ENCODE measurements at regions not wholly inside any gene's neighbourhood (a gene's known extent, or its start where the extent isn't known, plus 50 kb on each side); places are given as distances from the start of the nearest gene placed in this dataset.

DNA sequence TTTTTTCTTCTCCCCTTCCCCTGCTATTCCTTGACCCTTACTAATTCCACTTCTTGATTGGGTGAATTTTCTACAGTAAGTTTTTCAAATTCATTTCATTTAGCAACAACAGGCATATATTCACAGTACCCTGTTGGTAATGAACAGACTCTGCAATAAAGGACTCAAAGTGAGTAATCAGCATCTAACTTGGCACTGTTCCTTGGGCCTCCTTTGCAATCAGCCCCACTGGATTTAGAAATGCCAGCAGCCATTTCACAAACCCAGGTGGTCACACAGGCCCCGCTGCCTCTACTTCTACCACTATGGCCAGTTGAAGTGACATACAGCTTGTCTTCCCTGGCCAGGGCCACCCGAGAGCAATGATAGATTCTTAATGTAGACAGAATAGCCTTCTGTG, 113.8 kb downstream of the CYB561 start:
- TF ChIP-seq, protein P1, sequence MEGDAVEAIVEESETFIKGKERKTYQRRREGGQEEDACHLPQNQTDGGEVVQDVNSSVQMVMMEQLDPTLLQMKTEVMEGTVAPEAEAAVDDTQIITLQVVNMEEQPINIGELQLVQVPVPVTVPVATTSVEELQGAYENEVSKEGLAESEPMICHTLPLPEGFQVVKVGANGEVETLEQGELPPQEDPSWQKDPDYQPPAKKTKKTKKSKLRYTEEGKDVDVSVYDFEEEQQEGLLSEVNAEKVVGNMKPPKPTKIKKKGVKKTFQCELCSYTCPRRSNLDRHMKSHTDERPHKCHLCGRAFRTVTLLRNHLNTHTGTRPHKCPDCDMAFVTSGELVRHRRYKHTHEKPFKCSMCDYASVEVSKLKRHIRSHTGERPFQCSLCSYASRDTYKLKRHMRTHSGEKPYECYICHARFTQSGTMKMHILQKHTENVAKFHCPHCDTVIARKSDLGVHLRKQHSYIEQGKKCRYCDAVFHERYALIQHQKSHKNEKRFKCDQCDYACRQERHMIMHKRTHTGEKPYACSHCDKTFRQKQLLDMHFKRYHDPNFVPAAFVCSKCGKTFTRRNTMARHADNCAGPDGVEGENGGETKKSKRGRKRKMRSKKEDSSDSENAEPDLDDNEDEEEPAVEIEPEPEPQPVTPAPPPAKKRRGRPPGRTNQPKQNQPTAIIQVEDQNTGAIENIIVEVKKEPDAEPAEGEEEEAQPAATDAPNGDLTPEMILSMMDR (IDR thresholded peaks at IDR 0.05; ENCODE audit: unreplicated experiment), result no peak
- CTCF ChIA-PET, result no interaction called here
- no TSS peak for BruUV-seq (replicated peaks)
- H3K36me3 Mint-ChIP-seq (ENCODE audit: insufficient read depth, unreplicated experiment), result no peaks in the 10 kb centered on the region
- no peak overlapping the region for H3K27ac Mint-ChIP-seq (ENCODE audit: unreplicated experiment)
- no peaks in the 10 kb centered on the region for H3K4me1 Mint-ChIP-seq (ENCODE audit: low read depth, unreplicated experiment)
- no peaks in the 10 kb centered on the region for H3K9me3 Mint-ChIP-seq (ENCODE audit: low read depth, unreplicated experiment)
- no peaks in the 10 kb centered on the region for H3K27me3 Mint-ChIP-seq (ENCODE audit: unreplicated experiment)
- no peak for DNase-seq
- H3K4me3 Mint-ChIP-seq (ENCODE audit: low read depth, unreplicated experiment), result no peak overlapping the region
- intact Hi-C loops (cut with micrococcal nuclease; ENCODE audit: unreplicated experiment), result no loop called here

DNA sequence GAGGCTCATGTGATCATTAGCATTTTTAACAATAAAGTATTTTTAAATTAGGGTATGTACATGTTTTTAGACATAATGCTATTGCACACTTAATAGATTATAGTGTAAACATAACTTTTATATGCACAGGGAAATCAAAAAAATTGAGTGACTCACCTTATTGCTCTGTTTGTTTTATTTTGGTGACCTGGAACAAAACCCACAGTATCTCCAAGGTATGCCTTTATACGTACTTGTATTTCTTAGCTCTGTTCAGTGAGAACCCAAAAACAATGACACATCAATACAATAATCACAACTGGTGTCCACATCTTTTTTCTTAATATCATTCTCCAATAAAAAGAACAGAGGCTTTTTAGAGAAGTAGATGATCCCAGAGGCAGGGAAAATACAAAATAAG, 112.2 kb downstream of the CYB561 start:
- intact Hi-C loops (cut with micrococcal nuclease; ENCODE audit: unreplicated experiment), result no loop called here

DNA sequence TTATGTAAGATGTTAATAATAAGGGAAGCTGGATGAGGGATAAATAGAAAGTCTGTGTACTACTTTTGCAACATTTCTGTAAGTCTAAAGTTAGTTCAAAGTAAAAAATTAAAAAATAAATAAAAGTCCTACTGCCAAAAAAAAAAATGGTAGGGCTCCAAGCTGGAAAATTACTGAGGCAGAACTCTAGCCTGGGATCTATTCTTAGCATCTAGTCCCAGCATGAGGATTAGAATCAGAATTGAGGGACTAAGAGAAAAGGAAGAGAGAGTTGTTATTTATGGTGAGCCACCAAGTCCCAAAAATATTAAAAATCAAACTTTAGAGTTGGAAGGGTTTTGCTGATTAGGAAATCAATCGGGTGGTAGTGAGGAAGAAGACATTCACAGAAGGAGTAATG, 110.3 kb downstream of the CYB561 start:
- Mint-ChIP-seq H3K27me3 (ENCODE audit: unreplicated experiment) (no peaks in the 10 kb centered on the region), H3K9me3 (ENCODE audit: low read depth, unreplicated experiment) (no peaks in the 10 kb centered on the region), H3K4me3 (ENCODE audit: low read depth, unreplicated experiment) (no peak overlapping the region), H3K27ac (ENCODE audit: unreplicated experiment) (no peak overlapping the region), H3K36me3 (ENCODE audit: insufficient read depth, unreplicated experiment) (no peaks in the 10 kb centered on the region), H3K4me1 (ENCODE audit: low read depth, unreplicated experiment) (no peaks in the 10 kb centered on the region)
- CTCF ChIA-PET, result no interaction called here
- no TSS peak for BruUV-seq (replicated peaks)
- DNase-seq, result no peak
- TF ChIP-seq, protein P1 (IDR thresholded peaks at IDR 0.05; ENCODE audit: unreplicated experiment), result no peak
- intact Hi-C loops (cut with micrococcal nuclease; ENCODE audit: unreplicated experiment), result no loop called here

More for the DNA sequence above, 112.2 kb downstream of the CYB561 start:
- H3K27ac Mint-ChIP-seq (ENCODE audit: unreplicated experiment), result no peak overlapping the region
- no peaks in the 10 kb centered on the region for H3K9me3 Mint-ChIP-seq (ENCODE audit: low read depth, unreplicated experiment)
- CTCF ChIA-PET, result no interaction called here
- no peaks in the 10 kb centered on the region for H3K27me3 Mint-ChIP-seq (ENCODE audit: unreplicated experiment)
- H3K4me1 Mint-ChIP-seq (ENCODE audit: low read depth, unreplicated experiment), result no peaks in the 10 kb centered on the region
- no peak for DNase-seq
- no peaks in the 10 kb centered on the region for H3K36me3 Mint-ChIP-seq (ENCODE audit: insufficient read depth, unreplicated experiment)
- TF ChIP-seq, protein P1 (IDR thresholded peaks at IDR 0.05; ENCODE audit: unreplicated experiment), result no peak
- BruUV-seq (replicated peaks), result no TSS peak
- no peak overlapping the region for H3K4me3 Mint-ChIP-seq (ENCODE audit: low read depth, unreplicated experiment)

DNA sequence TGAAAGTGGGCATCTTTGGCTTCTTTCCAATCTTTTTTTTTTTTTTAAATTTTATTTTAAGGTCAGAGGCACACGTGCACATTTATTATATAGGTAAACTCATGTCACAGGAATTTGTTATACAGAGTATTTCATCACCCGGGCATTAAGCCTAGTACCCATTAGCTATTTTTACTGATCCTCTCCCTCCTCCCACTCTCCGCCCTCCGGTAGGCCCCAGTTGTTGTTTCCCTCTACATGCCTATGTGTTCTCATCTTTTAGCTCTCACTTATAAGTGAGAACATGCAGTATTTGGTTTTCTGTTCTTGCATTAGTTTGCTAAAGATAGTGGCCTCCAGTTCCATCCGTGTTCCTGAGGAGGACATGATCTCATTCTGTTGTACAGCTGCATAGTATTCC, 108.5 kb downstream of the CYB561 start:
- Mint-ChIP-seq H3K27me3 (ENCODE audit: unreplicated experiment) (no peaks in the 10 kb centered on the region), H3K27ac (ENCODE audit: unreplicated experiment) (no peak overlapping the region), H3K4me1 (ENCODE audit: low read depth, unreplicated experiment) (no peaks in the 10 kb centered on the region), H3K36me3 (ENCODE audit: insufficient read depth, unreplicated experiment) (peaks cover 5% of the 10 kb centered on the region), H3K4me3 (ENCODE audit: low read depth, unreplicated experiment) (no peak overlapping the region), H3K9me3 (ENCODE audit: low read depth, unreplicated experiment) (no peaks in the 10 kb centered on the region)
- TF ChIP-seq, protein P1 (IDR thresholded peaks at IDR 0.05; ENCODE audit: unreplicated experiment), result no peak
- intact Hi-C loops (cut with micrococcal nuclease; ENCODE audit: unreplicated experiment), result no loop called here
- no peak for DNase-seq
- BruUV-seq (replicated peaks), result no TSS peak
- CTCF ChIA-PET, result no interaction called here

DNA sequence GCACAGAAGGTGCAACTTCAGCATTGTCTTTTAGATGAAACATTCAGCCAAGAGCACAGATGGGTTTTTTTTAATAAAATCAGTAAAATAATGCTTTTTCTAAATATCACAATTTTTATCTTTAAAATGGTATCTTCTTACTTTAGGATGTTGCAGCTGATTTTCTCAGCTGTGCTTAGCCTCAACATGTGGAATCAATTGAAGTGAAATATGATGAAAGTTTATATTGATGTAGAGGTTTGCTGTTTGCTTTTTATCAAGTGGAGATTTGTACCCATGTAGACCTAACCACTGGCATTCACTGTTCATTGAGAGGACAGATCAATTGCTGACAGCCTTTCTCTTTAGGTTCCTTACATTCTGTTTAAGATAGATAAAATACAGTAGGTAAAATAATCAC, 107.8 kb downstream of the CYB561 start:
- no peaks in the 10 kb centered on the region for H3K4me1 Mint-ChIP-seq (ENCODE audit: low read depth, unreplicated experiment)
- no peaks in the 10 kb centered on the region for H3K27me3 Mint-ChIP-seq (ENCODE audit: unreplicated experiment)
- no peak overlapping the region for H3K27ac Mint-ChIP-seq (ENCODE audit: unreplicated experiment)
- TF ChIP-seq, protein P1 (IDR thresholded peaks at IDR 0.05; ENCODE audit: unreplicated experiment), result no peak
- intact Hi-C loops (cut with micrococcal nuclease; ENCODE audit: unreplicated experiment), result no loop called here
- BruUV-seq (replicated peaks), result no TSS peak
- H3K4me3 Mint-ChIP-seq (ENCODE audit: low read depth, unreplicated experiment), result no peak overlapping the region
- CTCF ChIA-PET, result no interaction called here
- peaks cover 5% of the 10 kb centered on the region for H3K36me3 Mint-ChIP-seq (ENCODE audit: insufficient read depth, unreplicated experiment)
- DNase-seq, result no peak
- H3K9me3 Mint-ChIP-seq (ENCODE audit: low read depth, unreplicated experiment), result no peaks in the 10 kb centered on the region
